ENCODE measurements at regions not wholly inside any gene's neighbourhood (a gene's known extent, or its start where the extent isn't known, plus 50 kb on each side); places are given as distances from the start of the nearest gene placed in this dataset.

- DNase-seq, result no peak
These were observed 92.7 kb downstream of the ZC3H11B start for GRCh38 chr1:219520241-219520640.

- no peak for DNase-seq
These were observed 94.0 kb downstream of the ZC3H11B start for GRCh38 chr1:219518907-219519248.

GRCh38 chr1:219518168-219518906, 94.6 kb downstream of the ZC3H11B start:
- DNase-seq, result no peak

- no peak for DNase-seq
These were observed 95.9 kb downstream of the ZC3H11B start for GRCh38 chr1:219517031-219517430.

GRCh38 chr1:219514728-219515127, 98.2 kb downstream of the ZC3H11B start:
- DNase-seq, result no peak

GRCh38 chr1:219507437-219507836, 105.5 kb downstream of the ZC3H11B start:
- DNase-seq, result no peak

GRCh38 chr1:219506936-219507335, 106.0 kb downstream of the ZC3H11B start:
- no peak for DNase-seq

- no peak for DNase-seq
These were observed 106.4 kb downstream of the ZC3H11B start for GRCh38 chr1:219506473-219506899.

- DNase-seq, result no peak
These were observed 107.0 kb downstream of the ZC3H11B start for GRCh38 chr1:219505886-219506285.

GRCh38 chr1:219503604-219504003, 109.3 kb downstream of the ZC3H11B start:
- DNase-seq, result no peak

GRCh38 chr1:219500327-219500897, 112.5 kb downstream of the ZC3H11B start:
- no peak for DNase-seq

- no peak for DNase-seq
These were observed 114.2 kb downstream of the ZC3H11B start for GRCh38 chr1:219498666-219499065.

- no peak for DNase-seq
These were observed 117.0 kb downstream of the ZC3H11B start for GRCh38 chr1:219495737-219496408.

GRCh38 chr1:219492717-219493116, 120.2 kb downstream of the ZC3H11B start:
- DNase-seq, result no peak

GRCh38 chr1:219490566-219490965, 122.3 kb downstream of the ZC3H11B start:
- DNase-seq, result no peak

- no peak for DNase-seq
These were observed 123.3 kb downstream of the ZC3H11B start for GRCh38 chr1:219489636-219490035.

- no peak for DNase-seq
These were observed 124.6 kb downstream of the ZC3H11B start for GRCh38 chr1:219488275-219488674.

GRCh38 chr1:219483530-219483929, 129.4 kb downstream of the ZC3H11B start:
- DNase-seq, result no peak

- DNase-seq, result no peak
These were observed 132.9 kb downstream of the ZC3H11B start for GRCh38 chr1:219480011-219480410.

- no peak for DNase-seq
These were observed 134.1 kb downstream of the ZC3H11B start for GRCh38 chr1:219478811-219479210.

GRCh38 chr1:219477861-219478260, 135.0 kb downstream of the ZC3H11B start:
- no peak for DNase-seq

GRCh38 chr1:219476716-219477115, 136.2 kb downstream of the ZC3H11B start:
- DNase-seq, result no peak

GRCh38 chr1:219476116-219476515, 136.8 kb downstream of the ZC3H11B start:
- no peak for DNase-seq

- no peak for DNase-seq
These were observed 140.3 kb downstream of the ZC3H11B start for GRCh38 chr1:219472596-219472995.
